ENCODE measurements at regions not wholly inside any gene's neighbourhood (a gene's known extent, or its start where the extent isn't known, plus 50 kb on each side); places are given as distances from the start of the nearest gene placed in this dataset.

- TF ChIP-seq POLR2A (IDR thresholded peaks at IDR 0.05) (no peak), CTCF (IDR thresholded peaks at IDR 0.05) (no peak), POLR2AphosphoS5 (IDR thresholded peaks at IDR 0.05) (no peak)
These were observed 126.5 kb upstream of the NRIP1 start for GRCh38 chr21:15191342-15191741.

Data from breast epithelium (tissue), 3 donors.